Type B pancreatic cell (in vitro differentiated cells): ENCODE measurements at regions not wholly inside any gene's neighbourhood (a gene's known extent, or its start where the extent isn't known, plus 50 kb on each side); places are given as distances from the start of the nearest gene placed in this dataset.
"Not testable (repeated sequence)": the region's sequence is repeated elsewhere in the genome, so short reads cannot be mapped to it uniquely, and the experiment has no call there.

Source experiments
- DNase-seq: peaks from one replicate; pipeline ENCODE4 v3.0.0; 2021; ENCODE audit warnings: mixed read lengths; ENCODE audit not compliant: unreplicated experiment; ENCODE audit errors: extremely low spot score
- H3K27ac Mint-ChIP-seq: 2 replicates; pipeline ENCODE4 v1.8.0; 2021; ENCODE audit warnings: mild to moderate bottlenecking, mixed read lengths
- H3K27me3 Mint-ChIP-seq: 2 replicates; pipeline ENCODE4 v1.8.0; 2021; ENCODE audit warnings: mixed read lengths
- H3K36me3 Mint-ChIP-seq: 2 replicates; pipeline ENCODE4 v1.8.0; 2021; ENCODE audit warnings: mixed read lengths
- H3K4me1 Mint-ChIP-seq: one replicate; pipeline ENCODE4 v1.8.0; 2021; ENCODE audit warnings: mixed read lengths; ENCODE audit not compliant: unreplicated experiment
- H3K4me3 Mint-ChIP-seq: 2 replicates; pipeline ENCODE4 v1.8.0; 2021; ENCODE audit warnings: mild to moderate bottlenecking, mixed read lengths
- H3K9me3 Mint-ChIP-seq: 2 replicates; pipeline ENCODE4 v1.8.0; 2021; ENCODE audit warnings: mixed read lengths
- CTCF ChIP-seq: fragments of 200-600 bp; sonication (generic); conservative IDR thresholded peaks from 2 replicates; pipeline ENCODE4 v1.5.0; 2021; ENCODE audit warnings: antibody characterized with exemption, mild to moderate bottlenecking

- Mint-ChIP-seq H3K36me3 (no peaks in the 10 kb centered on the region), H3K27ac (no peak overlapping the region)
These were observed 152.5 kb downstream of the MEX3B start for GRCh38 chr15:81893182-81893835.

GRCh38 chr15:81890496-81890895, 155.3 kb downstream of the MEX3B start:
- no peak overlapping the region for H3K4me3 Mint-ChIP-seq
- DNase-seq = no peak
- H3K27ac Mint-ChIP-seq = no peak overlapping the region
- peaks cover 16% of the 10 kb centered on the region for H3K4me1 Mint-ChIP-seq
- peaks cover 10% of the 10 kb centered on the region for H3K9me3 Mint-ChIP-seq
- no peak for TF ChIP-seq CTCF
- H3K27me3 Mint-ChIP-seq = no peaks in the 10 kb centered on the region
- H3K36me3 Mint-ChIP-seq = no peaks in the 10 kb centered on the region

More at GRCh38 chr15:81893182-81893835, 152.5 kb downstream of the MEX3B start:
- DNase-seq = no peak
- peaks cover 9% of the 10 kb centered on the region for H3K4me1 Mint-ChIP-seq
- no peaks in the 10 kb centered on the region for H3K27me3 Mint-ChIP-seq
- H3K9me3 Mint-ChIP-seq = no peaks in the 10 kb centered on the region
- H3K4me3 Mint-ChIP-seq = no peak overlapping the region
- no peak for TF ChIP-seq CTCF

GRCh38 chr15:81889485-81889881, 156.3 kb downstream of the MEX3B start:
- no peaks in the 10 kb centered on the region for H3K27me3 Mint-ChIP-seq
- no peak for TF ChIP-seq CTCF
- peaks cover 16% of the 10 kb centered on the region for H3K4me1 Mint-ChIP-seq
- no peak overlapping the region for H3K4me3 Mint-ChIP-seq
- DNase-seq = no peak
- H3K27ac Mint-ChIP-seq = no peak overlapping the region
- H3K9me3 Mint-ChIP-seq = peaks cover 10% of the 10 kb centered on the region
- no peaks in the 10 kb centered on the region for H3K36me3 Mint-ChIP-seq

- H3K4me1 Mint-ChIP-seq = peaks cover 16% of the 10 kb centered on the region
These were observed 156.9 kb downstream of the MEX3B start for GRCh38 chr15:81888748-81889484.

GRCh38 chr15:81887912-81888311, 157.9 kb downstream of the MEX3B start:
- H3K36me3 Mint-ChIP-seq = no peaks in the 10 kb centered on the region
- H3K4me3 Mint-ChIP-seq = no peak overlapping the region
- TF ChIP-seq CTCF = no peak
- no peak overlapping the region for H3K27ac Mint-ChIP-seq
- peaks cover 16% of the 10 kb centered on the region for H3K4me1 Mint-ChIP-seq
- peaks cover 10% of the 10 kb centered on the region for H3K9me3 Mint-ChIP-seq
- no peaks in the 10 kb centered on the region for H3K27me3 Mint-ChIP-seq
- no peak for DNase-seq

More at GRCh38 chr15:81888748-81889484, 156.9 kb downstream of the MEX3B start:
- Mint-ChIP-seq H3K27me3 (no peaks in the 10 kb centered on the region), H3K27ac (no peak overlapping the region), H3K9me3 (peaks cover 10% of the 10 kb centered on the region), H3K4me3 (no peak overlapping the region), H3K36me3 (no peaks in the 10 kb centered on the region)
- no peak for DNase-seq
- TF ChIP-seq CTCF = no peak

GRCh38 chr15:81887188-81887587, 158.6 kb downstream of the MEX3B start:
- not testable (repeated sequence) for DNase-seq, H3K9me3 Mint-ChIP-seq, H3K4me3 Mint-ChIP-seq, H3K27me3 Mint-ChIP-seq, H3K36me3 Mint-ChIP-seq, H3K27ac Mint-ChIP-seq
- peaks cover 16% of the 10 kb centered on the region for H3K4me1 Mint-ChIP-seq
